Colon (tissue), 2 donors: ENCODE measurements at regions not wholly inside any gene's neighbourhood (a gene's known extent, or its start where the extent isn't known, plus 50 kb on each side); places are given as distances from the start of the nearest gene placed in this dataset.
"Not testable (repeated sequence)": the region's sequence is repeated elsewhere in the genome, so short reads cannot be mapped to it uniquely, and the experiment has no call there.

Experiments
- FAIRE-seq: peaks from 2 replicates; lab custom pipeline; 2012; peaks lifted over from hg19 to GRCh38; lab: Jason Lieb, UNC
- donor health status: control.
- donor health status: control.

DNA sequence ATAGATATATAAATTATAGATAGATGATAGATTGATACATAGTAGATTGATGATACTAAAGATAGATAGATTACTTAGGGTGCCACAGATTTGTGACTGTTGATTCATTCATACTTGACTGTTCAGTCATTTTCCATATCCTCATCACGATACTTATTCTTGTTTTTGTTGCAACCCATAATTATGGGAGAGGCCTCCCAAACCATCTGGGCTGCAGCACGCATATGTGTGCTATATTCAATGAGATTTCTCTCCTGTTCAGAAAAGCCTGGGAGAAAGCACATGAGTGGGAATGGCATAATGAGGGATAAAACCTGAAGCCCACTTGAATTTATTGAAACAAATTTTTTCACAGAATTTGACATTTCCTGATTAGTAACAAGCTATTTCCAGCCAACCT lies 346.4 kb upstream of the PRKX start:
- FAIRE-seq = no peak

DNA sequence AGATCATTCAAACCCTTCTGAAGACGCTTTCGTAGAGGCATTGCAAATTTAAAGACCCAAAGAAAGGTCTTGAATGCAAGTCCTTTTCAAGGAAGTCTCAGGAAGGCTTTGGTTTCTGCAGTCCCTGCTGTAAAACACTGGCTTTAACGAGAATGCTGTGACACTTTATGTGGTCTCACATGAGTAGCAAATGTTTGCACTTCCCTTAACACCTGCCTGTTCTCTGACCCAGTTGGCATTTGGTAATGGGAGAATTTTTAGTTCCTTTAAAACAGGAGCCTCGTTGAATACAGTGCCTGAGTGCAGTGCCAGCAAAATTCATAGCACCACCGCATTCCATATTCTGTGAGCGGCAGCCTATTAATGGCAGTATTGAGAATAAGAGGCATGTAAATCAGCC lies 330.5 kb upstream of the PRKX start:
- no peak for FAIRE-seq

DNA sequence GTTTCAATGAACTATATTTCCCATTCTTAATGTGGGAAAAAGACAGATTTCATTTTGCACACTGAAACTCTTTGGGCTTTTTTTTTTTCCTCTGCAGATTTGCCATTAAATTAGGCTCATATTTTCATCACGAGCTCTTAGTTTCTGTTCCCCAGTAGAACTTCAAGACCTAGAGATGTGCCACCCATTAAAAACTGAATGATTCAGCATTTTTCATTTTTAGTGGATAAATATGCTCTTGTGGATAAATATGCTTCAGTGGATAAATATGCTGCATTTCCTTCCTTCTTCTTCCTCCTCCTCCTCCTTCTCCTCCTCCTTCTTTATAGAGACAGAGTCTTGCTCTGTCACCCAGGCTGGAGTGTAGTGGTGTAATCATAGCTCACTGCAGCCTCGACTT lies 322.4 kb upstream of the PRKX start:
- no peak for FAIRE-seq

DNA sequence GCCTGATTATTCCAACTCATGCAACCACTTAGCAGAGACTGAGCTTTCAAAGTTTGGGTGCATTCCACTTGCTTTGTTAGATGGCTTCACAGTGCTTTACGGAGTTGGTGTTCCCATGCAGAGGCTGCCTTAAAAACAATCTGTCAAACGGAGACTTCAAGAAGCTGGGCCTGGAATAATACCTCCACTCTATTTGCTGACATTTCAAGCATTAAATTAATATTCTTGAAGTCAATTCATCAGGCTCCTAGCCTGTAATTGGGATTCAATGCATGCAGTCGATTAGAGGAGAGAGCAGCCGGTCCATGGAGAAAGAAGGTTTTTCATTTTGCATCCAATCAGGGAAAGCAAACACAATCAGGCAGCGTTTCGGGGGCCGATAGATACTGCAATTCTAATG lies 314.7 kb upstream of the PRKX start:
- FAIRE-seq = no peak

DNA sequence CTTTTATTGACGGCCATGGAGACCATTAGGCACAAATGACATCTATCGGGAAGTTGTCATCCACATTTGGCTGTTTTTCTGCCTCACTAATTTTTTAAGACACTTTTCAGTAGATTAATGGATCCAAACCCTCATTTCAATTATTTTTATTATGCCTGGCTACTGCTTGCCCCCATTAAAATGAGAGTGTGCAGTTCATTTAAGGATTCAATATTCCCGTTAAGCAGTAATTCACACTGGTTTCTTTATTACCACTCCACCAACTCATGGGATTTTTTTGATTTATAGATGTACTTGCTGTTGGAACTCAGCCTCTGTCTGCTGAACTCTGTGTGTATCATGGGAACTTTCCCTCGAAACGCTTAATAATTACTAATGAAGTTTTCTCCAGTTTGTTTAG lies 291.8 kb upstream of the PRKX start:
- FAIRE-seq = peak; percentile 86

DNA sequence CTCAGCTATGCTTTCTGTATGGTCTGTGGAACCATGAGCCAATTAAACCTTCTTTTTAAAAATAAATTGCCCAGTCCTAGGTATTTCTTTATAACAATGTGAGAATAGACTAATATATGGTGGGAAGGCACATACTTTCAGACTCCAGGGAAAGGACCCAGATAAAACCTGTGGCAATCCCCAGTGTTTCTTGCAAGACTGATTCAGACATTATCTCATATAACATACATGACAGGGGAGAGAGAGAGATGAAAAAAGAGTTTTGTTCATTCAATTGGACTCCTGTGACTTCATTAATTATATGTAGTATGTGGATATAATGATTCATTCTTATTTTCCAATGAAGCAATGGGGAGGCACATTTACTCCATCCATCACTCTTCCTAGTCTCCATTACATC lies 291.4 kb upstream of the PRKX start:
- FAIRE-seq = no peak

DNA sequence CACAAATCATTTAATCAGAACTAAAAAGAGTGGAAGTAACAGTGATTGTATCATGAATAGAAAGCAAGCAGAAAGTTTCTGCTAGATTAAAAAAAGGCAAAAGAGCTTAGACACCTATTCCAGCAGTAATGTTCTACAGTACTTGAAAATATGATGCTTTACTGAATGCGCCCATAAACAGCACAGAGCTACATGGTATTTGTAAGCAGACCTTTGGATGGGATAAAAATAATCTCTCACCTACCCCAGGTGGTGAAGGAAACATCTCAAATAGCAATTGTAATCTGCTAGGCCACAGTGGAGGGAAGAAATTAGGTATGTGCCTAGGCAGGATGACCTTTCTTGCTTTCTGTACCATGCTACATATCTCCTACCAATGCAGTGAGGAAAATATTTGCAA lies 280.9 kb upstream of the PRKX start:
- FAIRE-seq = no peak

DNA sequence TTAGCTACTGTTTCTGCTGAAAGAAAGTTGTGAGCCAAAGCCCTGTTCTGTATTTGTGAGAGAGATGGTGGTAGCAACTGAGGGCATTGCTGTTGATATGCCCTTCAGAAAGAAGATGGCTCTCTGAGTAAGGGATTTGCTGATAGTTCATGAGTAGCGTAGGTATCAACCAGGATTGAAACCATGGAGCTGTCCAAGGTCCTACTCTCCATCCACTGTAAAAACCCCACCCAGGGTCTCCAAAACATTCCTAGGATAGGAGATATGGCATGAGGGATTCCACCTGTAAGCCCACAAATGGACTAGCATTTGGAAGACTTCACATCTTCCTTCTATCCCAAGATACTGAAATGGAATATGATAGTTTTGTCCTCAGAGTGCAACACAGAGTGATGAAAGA lies 277.1 kb upstream of the PRKX start:
- FAIRE-seq = no peak

DNA sequence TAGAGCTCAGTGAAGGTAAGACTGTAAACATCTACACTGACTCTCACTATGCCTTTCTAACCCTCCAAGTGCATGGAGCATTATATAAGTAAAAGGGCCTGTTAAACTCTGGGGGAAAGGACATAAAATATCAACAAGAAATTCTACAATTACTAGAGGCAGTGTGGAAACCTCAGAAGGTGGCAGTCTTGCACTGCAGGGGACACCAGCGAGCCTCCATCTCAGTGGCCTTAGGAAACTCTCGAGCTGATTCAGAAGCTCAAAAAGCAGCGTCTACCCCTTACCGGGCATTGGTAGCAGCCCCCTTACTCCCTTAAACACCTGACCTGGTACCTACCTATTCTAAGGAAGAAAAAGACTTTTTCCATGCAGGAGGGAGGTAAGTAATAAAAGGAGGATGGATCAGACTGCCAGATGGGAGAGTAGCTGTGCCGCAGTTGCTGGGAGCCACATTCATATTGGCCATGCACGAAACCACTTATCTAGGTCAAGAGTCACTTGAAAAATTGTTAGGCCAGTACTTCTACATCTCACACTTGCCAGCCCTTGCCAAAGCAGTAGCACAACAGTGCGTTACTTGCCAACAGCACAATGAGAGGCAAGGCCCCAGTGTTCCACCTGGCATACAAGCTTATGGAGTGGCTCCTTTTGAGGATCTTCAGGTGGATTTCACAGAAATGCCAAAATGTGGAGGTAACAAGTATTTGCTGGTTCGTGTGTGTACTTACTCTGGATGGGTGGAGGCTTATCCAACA lies 258.8 kb upstream of the PRKX start:
- not testable (repeated sequence) for FAIRE-seq

DNA sequence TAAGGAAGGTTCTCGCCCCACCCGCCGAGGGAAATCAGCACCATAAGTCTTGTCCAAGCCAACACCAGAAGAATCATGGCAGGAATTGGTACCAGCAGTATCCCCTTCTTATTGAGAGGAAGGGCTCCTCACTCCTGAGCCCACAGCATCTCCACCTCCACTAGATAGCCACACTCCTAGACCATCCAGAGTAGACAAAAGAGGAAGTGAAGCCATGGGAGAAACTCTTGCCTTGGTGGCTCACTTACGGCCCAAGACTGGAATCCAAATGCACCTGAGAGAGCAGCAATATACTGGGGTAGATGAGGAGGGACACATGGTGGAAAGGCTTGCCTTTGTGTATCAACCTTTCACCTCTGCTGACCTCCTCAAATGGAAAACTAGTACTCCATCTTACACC lies 255.3 kb upstream of the PRKX start:
- FAIRE-seq = no peak

DNA sequence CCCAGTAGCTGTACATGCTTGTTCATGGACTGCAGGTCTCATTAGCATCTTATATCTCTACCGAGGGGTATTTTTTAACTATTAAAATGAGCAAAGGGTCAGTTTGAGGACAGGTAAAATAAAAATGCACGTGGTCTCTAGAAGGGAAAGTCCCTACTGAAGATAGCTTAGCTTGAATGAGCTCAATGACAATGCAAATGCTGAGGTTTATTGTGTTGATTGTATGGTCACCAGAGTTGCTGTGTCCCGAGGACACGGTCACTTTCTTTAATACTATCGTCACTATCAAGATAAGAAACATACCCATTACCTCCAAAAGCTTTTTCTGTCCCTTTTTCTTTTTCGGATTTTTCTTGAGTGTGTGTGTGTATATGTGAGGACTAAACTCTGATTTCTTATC lies 250.5 kb upstream of the PRKX start:
- no peak for FAIRE-seq

DNA sequence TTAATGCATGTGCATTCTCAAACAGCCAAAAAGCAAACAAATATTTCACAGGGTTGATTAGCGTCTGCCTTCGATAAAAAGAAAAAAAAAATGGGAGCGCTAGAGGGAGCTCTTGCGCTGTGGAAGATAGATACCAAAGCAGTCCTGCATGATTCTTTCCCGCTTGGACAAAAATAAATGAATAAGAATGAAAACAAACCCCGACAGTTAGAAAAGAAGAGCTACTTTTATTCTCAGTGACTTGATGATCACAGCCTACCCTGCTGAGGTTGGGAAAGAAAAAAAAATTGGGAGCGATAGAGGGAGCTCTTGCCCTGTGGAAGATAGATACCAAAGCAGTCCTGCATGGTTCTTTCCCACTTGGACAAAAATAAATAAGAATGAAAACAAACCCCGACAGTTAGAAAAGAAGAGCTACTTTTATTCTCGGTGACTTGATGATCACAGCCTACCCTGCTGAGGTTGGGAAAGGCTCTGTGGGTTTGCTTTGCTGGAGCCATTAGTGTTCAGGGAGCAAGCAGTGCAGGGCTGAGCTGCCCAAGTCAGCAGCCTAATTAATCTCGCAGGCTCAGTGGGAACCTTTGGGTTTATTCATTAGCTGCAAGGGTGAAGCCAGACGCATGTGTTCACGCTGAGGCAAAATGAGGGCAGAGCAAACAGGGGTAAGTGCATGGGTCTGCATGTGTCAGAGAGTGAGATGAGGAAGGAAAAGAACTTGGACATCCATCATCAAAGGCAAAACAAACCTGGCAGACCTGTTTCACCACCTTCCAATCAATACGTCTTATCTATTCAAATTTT lies 249.3 kb upstream of the PRKX start:
- FAIRE-seq = no peak

DNA sequence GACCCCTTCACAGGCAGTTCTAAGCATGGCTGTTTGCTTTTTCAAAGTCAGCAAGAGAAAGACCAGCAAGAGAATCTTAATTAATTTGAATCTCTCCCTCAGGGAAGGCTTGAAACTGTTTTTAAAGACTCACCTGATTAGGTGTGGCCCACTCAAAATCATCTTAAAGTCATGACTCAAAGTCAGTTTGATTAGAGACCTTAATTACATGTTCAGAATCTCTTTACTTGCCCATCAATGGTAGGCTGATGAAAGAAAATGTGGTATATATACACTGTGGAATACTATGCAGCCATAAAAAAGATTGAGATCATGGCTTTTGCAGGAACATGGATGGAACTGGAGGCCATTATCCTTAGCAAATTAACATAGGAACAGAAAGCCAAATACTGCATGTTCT lies 247.5 kb upstream of the PRKX start:
- FAIRE-seq = no peak

DNA sequence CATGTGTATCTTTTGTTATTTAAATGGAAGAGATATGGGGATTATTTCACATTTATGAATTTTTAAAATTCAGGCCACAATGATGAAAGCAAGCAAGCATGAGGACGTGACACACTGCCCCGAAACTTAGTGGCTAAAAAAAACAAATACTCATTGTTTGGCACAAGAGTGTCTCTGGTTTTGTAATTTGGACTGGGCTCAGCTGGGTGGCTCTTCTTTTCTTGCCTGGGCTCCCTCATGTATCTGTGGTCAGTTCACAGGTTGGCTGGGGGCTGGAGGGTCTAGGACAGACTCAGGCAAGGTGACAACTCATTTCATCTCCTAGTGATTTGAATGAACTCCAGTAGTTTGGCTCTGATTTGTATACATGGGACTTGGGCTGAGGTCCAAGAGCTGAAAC lies 238.4 kb upstream of the PRKX start:
- FAIRE-seq = no peak

DNA sequence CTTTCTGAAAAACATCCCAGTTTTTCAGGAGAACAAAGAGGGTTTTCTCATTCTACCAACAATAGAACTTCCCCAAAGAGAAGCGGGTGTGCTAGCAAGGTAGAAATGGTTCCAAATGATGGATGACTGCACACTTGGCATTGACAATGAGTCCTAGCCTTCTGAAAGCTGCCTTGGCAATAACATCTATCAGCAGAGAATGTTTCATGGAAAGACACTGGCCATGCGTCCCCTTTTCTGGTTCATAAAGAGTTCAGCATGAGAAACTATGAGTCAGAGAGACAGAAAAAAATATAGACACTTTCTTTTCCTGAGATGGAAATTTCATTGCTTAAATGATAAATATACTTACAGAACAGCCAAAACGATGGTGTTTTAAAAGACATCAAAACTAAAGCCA lies 236.9 kb upstream of the PRKX start:
- no peak for FAIRE-seq

DNA sequence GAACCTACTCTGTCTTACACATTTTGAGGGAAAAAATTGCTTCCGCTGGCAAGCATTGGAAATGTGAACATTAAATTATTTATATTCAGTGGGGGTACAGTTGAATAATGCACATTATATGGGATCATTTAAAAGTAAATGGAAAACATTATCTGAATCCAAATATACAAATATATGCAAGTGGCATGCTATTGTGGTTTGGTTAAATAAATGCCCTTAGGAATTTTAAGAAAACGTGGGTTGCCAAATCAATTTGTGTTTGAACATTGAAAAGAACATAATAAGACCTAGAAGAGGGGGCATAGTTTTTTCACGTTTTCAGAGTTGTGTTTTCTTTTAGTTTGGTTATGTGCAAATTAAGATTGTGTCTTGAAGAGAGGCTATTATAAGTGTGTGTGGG lies 230.5 kb upstream of the PRKX start:
- peak; percentile 78 for FAIRE-seq

DNA sequence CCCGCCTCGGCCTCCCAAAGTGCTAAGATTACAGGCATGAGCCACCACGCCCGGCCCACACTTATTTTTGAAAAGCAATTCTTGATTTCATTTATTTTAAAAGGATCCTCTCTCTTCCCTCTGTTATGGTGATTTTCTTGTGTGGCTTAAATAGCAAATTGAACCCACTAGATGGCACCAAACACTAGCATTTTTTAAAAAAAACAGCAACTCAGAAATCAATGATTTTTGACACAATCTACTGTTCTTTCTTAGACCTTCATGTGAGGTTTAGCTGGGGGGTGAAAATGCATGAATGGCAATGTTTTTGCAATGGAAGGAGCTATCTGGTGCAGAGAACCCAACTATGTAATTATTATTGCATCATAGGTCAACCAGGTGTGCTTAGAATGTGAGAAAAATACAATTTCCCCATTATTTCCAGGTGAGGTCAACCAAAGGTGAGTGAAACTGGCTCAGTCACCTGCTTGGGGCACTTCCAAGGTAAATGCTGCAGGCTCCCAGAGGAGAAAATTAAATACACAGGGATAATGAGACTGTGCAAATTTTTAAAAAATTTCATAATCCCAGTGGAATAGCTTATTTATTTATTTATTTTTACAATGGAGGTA lies 226.7 kb upstream of the PRKX start:
- no peak for FAIRE-seq

DNA sequence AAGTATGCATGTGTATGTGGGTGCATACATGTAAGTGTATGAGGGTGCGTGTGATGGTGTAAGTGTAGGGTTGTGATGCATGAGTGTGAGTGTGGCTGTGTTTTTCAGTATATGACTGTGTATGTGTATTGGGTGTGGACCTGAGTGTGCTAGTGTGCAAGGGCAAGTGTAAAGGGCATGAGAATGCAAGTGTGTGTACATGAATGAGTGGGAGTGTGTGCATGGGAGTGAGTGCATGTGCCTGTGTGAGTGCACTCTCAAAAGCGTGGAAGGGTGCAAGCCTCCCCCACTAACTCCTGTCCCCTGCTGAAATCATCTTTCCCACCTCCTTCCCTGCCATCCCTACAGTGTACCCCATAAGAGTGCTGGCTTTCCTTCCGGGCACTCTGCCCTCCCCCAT lies 225.1 kb upstream of the PRKX start:
- FAIRE-seq = no peak

DNA sequence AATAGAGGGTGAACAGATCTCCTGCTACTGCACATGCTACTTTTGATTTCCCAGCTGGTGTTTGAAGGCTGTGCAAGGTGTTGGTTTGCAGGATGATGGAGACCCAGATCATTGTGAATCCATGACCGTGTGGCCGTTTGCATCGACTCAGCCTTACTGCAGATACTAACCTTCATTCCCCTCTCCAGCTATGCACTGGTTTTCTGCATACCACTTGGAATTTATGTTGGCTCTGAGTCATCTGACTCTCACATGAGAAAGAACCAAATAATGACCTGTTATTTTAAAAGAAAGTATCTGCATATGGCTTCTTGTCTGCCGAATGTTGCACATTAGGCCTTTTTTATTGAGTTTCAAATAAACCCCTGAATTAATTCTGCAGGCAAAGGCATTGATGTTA lies 221.7 kb upstream of the PRKX start:
- peak; percentile 88 for FAIRE-seq

DNA sequence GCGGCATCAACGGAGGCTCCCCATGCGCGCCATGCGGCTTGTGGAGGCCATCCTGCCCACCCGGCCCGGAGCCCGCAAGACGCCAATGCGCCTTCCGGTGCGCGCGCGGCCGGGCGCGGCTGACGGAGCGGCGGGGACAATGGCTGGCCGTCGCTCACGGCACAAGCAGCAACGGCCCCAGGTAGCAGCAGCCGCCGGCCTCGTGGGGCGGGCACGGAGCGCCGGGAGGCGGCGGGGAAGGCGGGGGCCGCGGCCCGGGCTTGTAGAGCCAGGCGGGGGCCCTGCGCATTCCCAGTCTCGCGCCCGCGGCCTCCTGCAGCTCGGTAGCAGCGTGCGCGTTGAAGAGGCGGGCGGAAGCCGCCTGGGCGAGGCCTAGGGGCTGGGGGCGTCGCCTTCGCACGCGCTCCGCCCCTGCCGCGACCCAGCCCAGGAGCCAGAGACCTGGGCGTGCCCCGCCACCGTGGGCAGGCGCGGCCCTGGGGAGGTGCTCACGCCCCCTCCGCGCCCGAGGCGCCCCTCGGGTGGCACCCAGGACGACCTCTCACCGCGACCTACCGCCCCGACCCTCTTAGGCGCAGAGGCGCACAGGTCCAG lies 207.1 kb upstream of the PRKX start:
- not testable (repeated sequence) for FAIRE-seq

DNA sequence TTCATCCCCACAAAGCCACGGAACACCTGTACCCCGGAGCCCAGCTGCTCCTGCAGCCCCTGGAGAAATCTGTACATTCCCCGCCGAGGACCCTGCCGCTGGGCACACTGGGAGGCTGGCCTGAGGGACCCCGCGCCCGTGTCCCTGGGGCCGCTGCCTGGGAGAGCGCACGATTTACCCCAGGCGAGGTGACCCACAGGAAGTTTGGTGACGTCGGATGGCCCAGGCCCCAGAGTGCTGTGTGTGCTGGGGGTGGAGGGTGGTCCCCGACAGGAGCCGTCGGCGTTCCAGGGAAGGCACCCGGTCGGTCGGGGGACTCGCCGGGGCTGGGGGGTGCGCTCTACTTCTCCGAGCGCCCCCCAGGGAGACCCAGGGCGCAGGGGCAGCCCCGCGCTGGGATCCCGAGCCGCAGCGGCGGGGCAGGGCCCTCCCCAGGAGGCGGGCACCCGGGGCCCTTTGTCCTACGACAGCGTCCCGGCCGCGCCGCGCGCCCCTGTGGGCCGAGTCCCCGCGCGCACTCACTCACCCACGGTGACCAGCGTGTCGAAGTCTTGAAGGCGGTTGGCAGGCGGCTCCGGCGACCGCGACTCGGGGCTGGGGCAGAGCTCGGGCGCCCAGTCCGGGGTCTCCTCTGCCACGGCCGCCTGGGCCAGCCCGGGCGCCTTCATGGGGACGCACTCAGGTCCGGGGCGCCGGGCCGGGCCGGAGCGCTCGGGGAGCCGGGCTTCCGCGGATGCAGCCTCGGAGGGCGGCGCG lies 206.4 kb upstream of the PRKX start:
- FAIRE-seq = not testable (repeated sequence)

DNA sequence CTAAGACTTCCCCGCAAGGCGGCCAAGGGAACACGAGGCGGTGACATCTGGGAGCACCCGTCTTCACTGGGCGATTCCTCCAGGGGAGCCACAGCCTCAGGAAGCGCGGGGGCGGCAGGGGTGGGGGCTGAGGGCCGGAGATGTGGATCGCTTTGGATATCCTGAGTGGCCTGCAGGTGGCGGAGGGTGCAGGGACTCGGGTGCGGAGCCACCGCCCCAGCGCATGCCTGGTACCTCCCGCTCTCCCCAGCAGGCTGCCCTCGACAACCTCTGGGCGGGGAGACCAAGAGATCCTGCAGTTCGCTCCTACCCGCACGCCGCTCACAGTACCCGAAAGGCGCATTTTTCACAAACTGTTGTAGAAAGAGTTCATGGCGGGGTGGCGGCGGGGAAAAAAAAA lies 201.4 kb upstream of the PRKX start:
- not testable (repeated sequence) for FAIRE-seq
